Thyroid gland (tissue), 4 donors: ENCODE measurements at regions not wholly inside any gene's neighbourhood (a gene's known extent, or its start where the extent isn't known, plus 50 kb on each side); places are given as distances from the start of the nearest gene placed in this dataset.

ENCODE experiments used
- CTCF ChIP-seq, 6 experiments: fragments of 200-600 bp in 3 of 6; fragments of 450-650 bp in 3 of 6; sonication (generic) in 3 of 6; IDR thresholded peaks; one replicate each; pipeline ENCODE4 v1.5.1; 2016 to 2019; ENCODE audit warnings: antibody characterized with exemption in 6 of 6, mild to moderate bottlenecking in 2 of 6, inconsistent platforms in 1 of 6, moderate library complexity in 1 of 6
- POLR2A ChIP-seq, 2 donors: fragments of 450-650 bp; IDR thresholded peaks; one replicate each; pipeline ENCODE4 v1.6.1; 2017; ENCODE audit warnings: antibody characterized with exemption in 2 of 2, mild to moderate bottlenecking in 2 of 2, moderate library complexity in 1 of 2

- TF ChIP-seq CTCF (IDR thresholded peaks at IDR 0.05) (no peak), POLR2A (IDR thresholded peaks at IDR 0.05) (no peak)
Measured at GRCh38 chr15:93920204-93920603, 311.2 kb upstream of the MCTP2 start.
